Esophagus (tissue), 2 donors: ENCODE measurements at regions not wholly inside any gene's neighbourhood (a gene's known extent, or its start where the extent isn't known, plus 50 kb on each side); places are given as distances from the start of the nearest gene placed in this dataset.

Experiments used
- H3K27ac ChIP-seq, 2 donors: one replicate each; pipeline ENCODE4 v1.5.1; 2013; ENCODE audit warnings: low read depth in 2 of 2, mild to moderate bottlenecking in 2 of 2, inconsistent platforms in 1 of 2, low read length in 1 of 2, moderate library complexity in 1 of 2
- H3K27me3 ChIP-seq, 2 donors: one replicate each; pipeline ENCODE4 v1.6.1; 2013; ENCODE audit warnings: low read length in 2 of 2, control low read depth in 1 of 2, mild to moderate bottlenecking in 1 of 2; ENCODE audit not compliant: insufficient read depth in 2 of 2, control insufficient read depth in 1 of 2
- H3K36me3 ChIP-seq, 2 donors: one replicate each; pipeline ENCODE4 v1.6.1; 2013; ENCODE audit warnings: low read length in 1 of 2; ENCODE audit not compliant: control insufficient read depth in 2 of 2, insufficient read depth in 2 of 2
- H3K4me1 ChIP-seq, 2 donors: one replicate each; pipeline ENCODE4 v1.6.1; 2013; ENCODE audit warnings: low read length in 1 of 2; ENCODE audit not compliant: control insufficient read depth in 2 of 2, insufficient read depth in 2 of 2
- H3K4me3 ChIP-seq, 2 donors: one replicate each; pipeline ENCODE4 v1.5.1; 2013; ENCODE audit warnings: low read length in 2 of 2, mild to moderate bottlenecking in 2 of 2, low read depth in 1 of 2, moderate library complexity in 1 of 2
- H3K9me3 ChIP-seq, 2 donors: one replicate each; pipeline ENCODE4 v1.6.1; 2013; ENCODE audit warnings: mild to moderate bottlenecking in 2 of 2, low read depth in 1 of 2, low read length in 1 of 2, moderate library complexity in 1 of 2; ENCODE audit not compliant: control insufficient read depth in 2 of 2, insufficient read depth in 1 of 2
- WGBS, 2 donors: extraction: QIAGEN DNeasy Blood & Tissue Kit; methylation state at CpG; one replicate each; pipeline ENCODE4 v1.1.7; 2013; 5-methylcytosine and 5-hydroxymethylcytosine counted together
- donor health status: healthy with polysubstance abuse.
- donor health status: Bipolar disorder and iron deficiency.

GRCh38 chr14:38405851-38406635 is 150.2 kb upstream of the CLEC14A start:
- Histone ChIP-seq H3K36me3 (no peaks in the 10 kb centered on the region), H3K27ac (no peak overlapping the region), H3K4me3 (no peak overlapping the region), H3K27me3 (no peaks in the 10 kb centered on the region), H3K4me1 (no peaks in the 10 kb centered on the region), H3K9me3 (no peaks in the 10 kb centered on the region)
- 91% methylated on average over 3 of the region's 3 CpGs for WGBS, 2 donors

- no peaks in the 10 kb centered on the region for H3K4me1 ChIP-seq
These were observed 148.7 kb upstream of the CLEC14A start for GRCh38 chr14:38404616-38405015.

GRCh38 chr14:38404100-38404541 is 148.2 kb upstream of the CLEC14A start:
- Histone ChIP-seq H3K4me3 (no peak overlapping the region), H3K9me3 (no peaks in the 10 kb centered on the region), H3K4me1 (no peaks in the 10 kb centered on the region), H3K27me3 (no peaks in the 10 kb centered on the region), H3K27ac (no peak overlapping the region), H3K36me3 (no peaks in the 10 kb centered on the region)
- 53 to 82% methylated on average over 1 of the region's 1 CpG for whole genome bisulfite sequencing, 2 donors

More at GRCh38 chr14:38404616-38405015, 148.7 kb upstream of the CLEC14A start:
- Histone ChIP-seq H3K27ac (no peak overlapping the region), H3K36me3 (no peaks in the 10 kb centered on the region), H3K4me3 (no peak overlapping the region), H3K27me3 (no peaks in the 10 kb centered on the region), H3K9me3 (no peaks in the 10 kb centered on the region)
- 68 to 81% methylated on average over 2 of the region's 2 CpGs for WGBS, 2 donors

- H3K27me3 ChIP-seq, result no peaks in the 10 kb centered on the region
- no peaks in the 10 kb centered on the region for H3K9me3 ChIP-seq
- H3K27ac ChIP-seq, result no peak overlapping the region
- H3K36me3 ChIP-seq, result no peaks in the 10 kb centered on the region
- H3K4me1 ChIP-seq, result no peaks in the 10 kb centered on the region
- WGBS, 2 donors, result 52 to 55% methylated on average over 3 of the region's 3 CpGs
- H3K4me3 ChIP-seq, result no peak overlapping the region
These were observed 144.9 kb upstream of the CLEC14A start for GRCh38 chr14:38400751-38401150.

GRCh38 chr14:38399652-38400051 is 143.8 kb upstream of the CLEC14A start:
- H3K36me3 ChIP-seq, result no peaks in the 10 kb centered on the region
- H3K27ac ChIP-seq, result no peak overlapping the region
- 33 to 41% methylated on average over 2 of the region's 2 CpGs for WGBS, 2 donors
- no peak overlapping the region for H3K4me3 ChIP-seq
- no peaks in the 10 kb centered on the region for H3K27me3 ChIP-seq
- H3K4me1 ChIP-seq, result no peaks in the 10 kb centered on the region
- no peaks in the 10 kb centered on the region for H3K9me3 ChIP-seq

- Histone ChIP-seq H3K4me1 (no peaks in the 10 kb centered on the region), H3K36me3 (no peaks in the 10 kb centered on the region), H3K27me3 (no peaks in the 10 kb centered on the region), H3K9me3 (no peaks in the 10 kb centered on the region), H3K4me3 (no peak overlapping the region), H3K27ac (no peak overlapping the region)
These were observed 138.9 kb upstream of the CLEC14A start for GRCh38 chr14:38394767-38395166.

GRCh38 chr14:38394064-38394463 is 138.2 kb upstream of the CLEC14A start:
- H3K9me3 ChIP-seq, result no peaks in the 10 kb centered on the region
- no peak overlapping the region for H3K27ac ChIP-seq
- H3K4me1 ChIP-seq, result no peaks in the 10 kb centered on the region
- no peaks in the 10 kb centered on the region for H3K27me3 ChIP-seq
- H3K4me3 ChIP-seq, result no peak overlapping the region
- 61 to 78% methylated on average over 2 of the region's 2 CpGs for WGBS, 2 donors
- no peaks in the 10 kb centered on the region for H3K36me3 ChIP-seq

GRCh38 chr14:38391334-38391733 is 135.4 kb upstream of the CLEC14A start:
- no peak overlapping the region for H3K4me3 ChIP-seq
- no peaks in the 10 kb centered on the region for H3K4me1 ChIP-seq
- no peak overlapping the region for H3K27ac ChIP-seq
- H3K36me3 ChIP-seq, result no peaks in the 10 kb centered on the region
- H3K27me3 ChIP-seq, result no peaks in the 10 kb centered on the region
- no peaks in the 10 kb centered on the region for H3K9me3 ChIP-seq

GRCh38 chr14:38389681-38390080 is 133.8 kb upstream of the CLEC14A start:
- Histone ChIP-seq H3K36me3 (no peaks in the 10 kb centered on the region), H3K27me3 (no peaks in the 10 kb centered on the region), H3K4me1 (no peaks in the 10 kb centered on the region), H3K27ac (no peak overlapping the region), H3K9me3 (no peaks in the 10 kb centered on the region), H3K4me3 (no peak overlapping the region)
- WGBS, 2 donors, result 59 to 73% methylated on average over 1 of the region's 1 CpG

- Histone ChIP-seq H3K36me3 (no peaks in the 10 kb centered on the region), H3K4me3 (no peak overlapping the region), H3K9me3 (no peaks in the 10 kb centered on the region), H3K27me3 (no peaks in the 10 kb centered on the region), H3K27ac (no peak overlapping the region), H3K4me1 (no peaks in the 10 kb centered on the region)
- 69 to 77% methylated on average over 2 of the region's 2 CpGs for WGBS, 2 donors
These were observed 131.9 kb upstream of the CLEC14A start for GRCh38 chr14:38387821-38388220.
